ENCODE measurements at regions not wholly inside any gene's neighbourhood (a gene's known extent, or its start where the extent isn't known, plus 50 kb on each side); places are given as distances from the start of the nearest gene placed in this dataset.

- Histone ChIP-seq H3K27ac (no peak overlapping the region), H3K4me3 (no peak overlapping the region)
These were observed 107.8 kb upstream of the FMR1 start for GRCh38 chrX:147803948-147804347.

GRCh38 chrX:147811803-147812202 is 99.9 kb upstream of the FMR1 start:
- Histone ChIP-seq H3K27ac (no peak overlapping the region), H3K4me3 (no peak overlapping the region)

DNA sequence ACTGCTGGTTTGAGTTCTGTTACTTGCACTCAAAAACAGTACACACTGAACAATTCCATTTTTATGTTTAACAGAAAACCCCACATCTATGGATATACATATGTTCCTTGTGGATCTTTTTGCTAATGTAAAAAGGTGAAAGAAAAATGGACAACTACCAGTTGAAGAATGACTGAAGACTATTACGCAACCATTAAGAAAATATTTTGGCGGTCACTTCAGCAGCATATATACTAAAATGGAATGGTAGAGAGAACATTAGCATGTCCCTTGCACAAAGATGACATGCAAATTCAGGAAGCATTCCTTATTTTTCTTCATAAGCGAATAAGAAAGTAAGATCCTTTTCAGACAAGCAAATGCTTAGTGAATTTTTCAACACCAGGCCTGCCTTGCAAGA is 84.6 kb upstream of the FMR1 start:
- Histone ChIP-seq H3K4me3 (no peak overlapping the region), H3K27ac (no peak overlapping the region)

DNA sequence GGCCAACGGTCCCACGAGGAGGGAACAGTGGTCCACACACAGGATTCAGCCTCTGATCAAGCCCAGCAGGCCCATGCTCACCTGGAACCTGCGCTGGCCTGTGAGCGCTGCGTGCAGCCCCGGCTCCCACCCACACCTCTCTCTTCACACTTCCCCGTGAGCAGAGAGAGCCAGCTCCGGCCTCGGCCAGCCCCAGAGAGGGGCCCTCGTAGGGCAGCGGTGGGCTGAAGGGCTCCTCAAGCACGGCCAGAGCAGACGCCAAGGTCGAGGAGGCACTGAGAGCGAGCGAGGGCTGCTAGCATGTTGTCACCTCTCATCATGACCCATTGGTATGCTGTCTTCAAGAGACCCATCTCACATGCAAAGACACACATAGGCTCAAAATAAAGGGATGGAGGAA is 83.0 kb upstream of the FMR1 start:
- Histone ChIP-seq H3K27ac (no peak overlapping the region), H3K4me3 (no peak overlapping the region)

DNA sequence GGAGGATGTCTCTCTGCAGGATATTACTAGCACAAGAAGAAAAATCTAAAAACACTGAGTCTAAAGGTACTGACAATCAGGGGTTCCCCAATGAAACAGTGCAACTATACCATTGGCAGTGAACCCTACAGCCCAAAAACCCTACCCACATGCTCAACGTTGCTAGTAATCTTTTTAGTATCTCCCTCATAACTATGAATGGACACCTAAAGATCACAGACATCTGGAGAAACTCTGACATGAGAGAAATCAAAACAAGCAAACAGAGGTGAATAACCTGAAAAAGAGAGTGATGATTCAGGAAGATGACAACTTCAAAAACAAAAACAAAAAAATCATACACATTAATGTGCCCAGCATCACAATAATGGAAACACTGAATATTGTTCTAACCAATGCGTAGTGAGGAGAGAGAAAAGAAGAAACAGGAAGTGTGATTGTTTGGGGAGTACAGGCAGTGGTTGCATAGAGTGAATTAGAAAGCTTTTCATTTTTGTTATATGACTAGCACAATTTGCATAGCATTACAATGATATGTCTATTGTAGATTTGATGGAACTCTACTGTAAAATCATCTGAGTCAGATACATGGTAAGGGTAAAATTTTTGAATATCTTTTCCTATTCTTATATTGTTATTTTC is 78.9 kb upstream of the FMR1 start:
- Histone ChIP-seq H3K27ac (no peak overlapping the region), H3K4me3 (no peak overlapping the region)

DNA sequence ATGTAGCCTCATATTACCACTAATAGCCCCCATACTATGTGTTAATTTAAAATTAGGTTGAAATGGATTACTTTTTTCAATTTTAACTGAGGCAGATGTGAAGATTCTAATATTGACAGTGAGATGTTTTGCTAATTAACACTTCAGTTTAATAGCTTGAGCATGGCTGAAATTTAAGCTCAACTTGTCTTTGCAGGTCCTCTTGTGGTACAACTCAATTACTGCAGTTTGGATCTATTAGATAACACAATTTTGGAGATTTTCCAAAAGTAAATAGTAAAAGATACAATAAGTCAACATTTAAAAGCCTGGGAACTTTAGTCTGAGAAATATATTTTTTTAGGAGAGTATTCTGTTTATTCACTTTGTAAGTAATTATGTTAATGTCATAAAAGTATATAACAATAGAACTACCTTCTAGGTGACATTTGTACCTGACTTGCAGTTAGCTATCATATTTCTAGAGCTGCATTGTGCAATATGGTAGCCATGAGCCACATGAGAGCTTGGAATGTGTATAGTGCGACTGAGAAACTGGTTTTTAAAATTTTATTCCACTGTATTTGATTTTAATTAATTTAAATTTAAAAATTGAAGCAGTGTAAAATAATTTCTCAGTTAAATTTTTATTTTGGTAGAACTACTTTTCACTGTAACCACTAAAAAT is 73.1 kb upstream of the FMR1 start:
- Histone ChIP-seq H3K4me3 (no peak overlapping the region), H3K27ac (no peak overlapping the region)

- H3K4me3 ChIP-seq = no peak overlapping the region
- H3K27ac ChIP-seq = no peak overlapping the region
These were observed 65.0 kb upstream of the FMR1 start for GRCh38 chrX:147846676-147847075.

DNA sequence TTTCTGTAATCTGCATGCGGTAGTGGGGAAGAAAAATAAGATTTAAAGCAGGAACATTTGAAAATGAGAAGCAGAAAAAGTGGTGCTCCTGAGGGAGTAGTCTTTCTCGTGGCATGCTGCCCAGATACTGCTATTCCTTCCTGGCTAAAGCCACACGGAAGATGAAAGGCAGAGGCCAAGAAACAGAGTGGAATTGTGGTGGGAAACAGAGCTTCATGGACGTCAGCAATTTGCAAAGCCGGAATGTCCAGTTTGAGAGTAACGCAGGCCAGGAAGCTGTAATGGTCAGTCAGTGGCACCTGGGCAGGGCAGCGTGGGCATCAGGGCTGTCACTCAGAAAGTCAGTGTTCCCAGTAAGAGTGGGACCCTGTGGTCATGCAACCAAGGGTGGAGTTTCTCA is 63.7 kb upstream of the FMR1 start:
- Histone ChIP-seq H3K27ac (no peak overlapping the region), H3K4me3 (no peak overlapping the region)

- no peak overlapping the region for H3K27ac ChIP-seq
- no peak overlapping the region for H3K4me3 ChIP-seq
These were observed 62.9 kb upstream of the FMR1 start for GRCh38 chrX:147848543-147849443.

DNA sequence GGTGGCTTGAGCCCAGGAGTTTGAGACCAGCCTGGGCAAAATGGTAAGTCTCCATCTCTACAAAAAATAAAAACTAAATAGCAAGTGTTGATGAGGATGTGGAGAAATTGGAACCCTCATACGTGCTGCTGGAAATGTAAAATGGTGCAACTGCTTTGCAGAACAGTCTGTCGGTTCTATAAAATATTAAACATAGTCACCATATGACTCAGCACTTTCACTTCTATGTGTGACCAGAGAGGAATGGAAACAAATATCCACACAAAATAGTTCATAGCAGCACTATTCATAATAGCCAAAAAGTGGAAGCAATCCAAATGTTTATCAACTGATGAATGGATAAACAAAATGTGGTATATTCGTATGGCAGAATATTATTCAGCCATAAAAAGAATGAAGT is 60.8 kb upstream of the FMR1 start:
- no peak overlapping the region for H3K27ac ChIP-seq
- H3K4me3 ChIP-seq = no peak overlapping the region

DNA sequence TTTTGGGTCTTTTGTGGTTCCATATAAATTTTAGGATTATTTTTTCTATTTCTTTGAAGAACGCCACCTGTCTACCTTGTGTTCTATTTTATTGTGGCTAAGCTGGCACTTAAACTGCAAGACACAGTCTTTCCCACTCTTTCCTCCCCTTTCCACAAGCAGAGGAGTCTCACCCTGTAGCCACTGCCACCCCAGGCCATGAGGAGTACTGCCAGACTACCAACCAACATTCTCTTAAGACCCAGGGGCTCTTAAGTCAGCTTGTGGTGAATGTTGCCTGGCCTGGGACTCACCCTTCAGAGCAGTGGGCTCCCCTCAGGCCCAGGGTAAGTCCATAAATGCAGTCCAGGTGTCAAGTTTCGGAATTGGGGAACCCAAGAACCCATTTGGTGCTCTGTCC is 58.0 kb upstream of the FMR1 start:
- Histone ChIP-seq H3K4me3 (no peak overlapping the region), H3K27ac (no peak overlapping the region)

- Histone ChIP-seq H3K4me3 (no peak overlapping the region), H3K27ac (no peak overlapping the region)
These were observed 52.1 kb upstream of the FMR1 start for GRCh38 chrX:147859666-147860065.
